ENCODE measurements at regions not wholly inside any gene's neighbourhood (a gene's known extent, or its start where the extent isn't known, plus 50 kb on each side); places are given as distances from the start of the nearest gene placed in this dataset.

- DNase-seq (ENCODE audit: extremely low spot score) = no peak
- TF ChIP-seq SP1 (IDR thresholded peaks at IDR 0.05) (no peak), SUZ12 (IDR thresholded peaks at IDR 0.05) (no peak), FOXM1 (IDR thresholded peaks at IDR 0.05; ENCODE audit: borderline replicate concordance) (no peak), ARNT (IDR thresholded peaks at IDR 0.05) (no peak), FOXA1 (IDR thresholded peaks at IDR 0.05) (no peak), PKNOX1 (IDR thresholded peaks at IDR 0.05) (no peak), ELF4 (IDR thresholded peaks at IDR 0.05) (no peak), NFRKB (IDR thresholded peaks at IDR 0.05) (no peak), L3MBTL2 (conservative IDR thresholded peaks at IDR 0.05) (no peak)
- POLR2A ChIA-PET = no interaction called here
- CTCF ChIA-PET = no interaction called here
These were observed 383.0 kb upstream of the GATB start for GRCh38 chr4:152143806-152144205.

- POLR2A ChIA-PET = no interaction called here
- DNase-seq (ENCODE audit: extremely low spot score) = no peak
- TF ChIP-seq ELF4 (IDR thresholded peaks at IDR 0.05) = no peak
- no peak for TF ChIP-seq PKNOX1 (IDR thresholded peaks at IDR 0.05)
- TF ChIP-seq FOXK2 (IDR thresholded peaks at IDR 0.05) = no peak
- no peak for TF ChIP-seq TARDBP (IDR thresholded peaks at IDR 0.05)
- no peak for TF ChIP-seq ARNT (IDR thresholded peaks at IDR 0.05)
- TF ChIP-seq SUZ12 (IDR thresholded peaks at IDR 0.05) = no peak
- no peak for TF ChIP-seq FOXM1 (IDR thresholded peaks at IDR 0.05; ENCODE audit: borderline replicate concordance)
- TF ChIP-seq BHLHE40 (IDR thresholded peaks at IDR 0.05; ENCODE audit: borderline replicate concordance) = no peak
- TF ChIP-seq HDGF (IDR thresholded peaks at IDR 0.05; ENCODE audit: borderline replicate concordance) = no peak
- TF ChIP-seq SP1 (IDR thresholded peaks at IDR 0.05) = no peak
- TF ChIP-seq CTBP1 (IDR thresholded peaks at IDR 0.05; ENCODE audit: borderline replicate concordance) = no peak
- no peak for TF ChIP-seq NFRKB (IDR thresholded peaks at IDR 0.05)
- TF ChIP-seq L3MBTL2 (conservative IDR thresholded peaks at IDR 0.05) = no peak
- no peak for TF ChIP-seq FOXA1 (IDR thresholded peaks at IDR 0.05)
- CTCF ChIA-PET = no interaction called here
These were observed 377.6 kb upstream of the GATB start for GRCh38 chr4:152138451-152138850.

- no peak for DNase-seq (ENCODE audit: extremely low spot score)
- POLR2A ChIA-PET = no interaction called here
- TF ChIP-seq BHLHE40 (IDR thresholded peaks at IDR 0.05; ENCODE audit: borderline replicate concordance) = no peak
- no peak for TF ChIP-seq SUZ12 (IDR thresholded peaks at IDR 0.05)
- no peak for TF ChIP-seq ZNF384 (IDR thresholded peaks at IDR 0.05)
- no peak for TF ChIP-seq SP1 (IDR thresholded peaks at IDR 0.05)
- TF ChIP-seq NFRKB (IDR thresholded peaks at IDR 0.05) = no peak
- no peak for TF ChIP-seq ARNT (IDR thresholded peaks at IDR 0.05)
- TF ChIP-seq CTBP1 (IDR thresholded peaks at IDR 0.05; ENCODE audit: borderline replicate concordance) = no peak
- CTCF ChIA-PET = no interaction called here
These were observed 372.0 kb upstream of the GATB start for GRCh38 chr4:152132776-152133175.

- no peak for TF ChIP-seq PKNOX1 (IDR thresholded peaks at IDR 0.05)
- no peak for TF ChIP-seq SP1 (IDR thresholded peaks at IDR 0.05)
- no peak for TF ChIP-seq CTBP1 (IDR thresholded peaks at IDR 0.05; ENCODE audit: borderline replicate concordance)
- TF ChIP-seq ELF4 (IDR thresholded peaks at IDR 0.05) = no peak
- no peak for TF ChIP-seq FOXA1 (IDR thresholded peaks at IDR 0.05)
- no peak for TF ChIP-seq TARDBP (IDR thresholded peaks at IDR 0.05)
- no peak for TF ChIP-seq NFRKB (IDR thresholded peaks at IDR 0.05)
- no peak for TF ChIP-seq SUZ12 (IDR thresholded peaks at IDR 0.05)
- no peak for TF ChIP-seq ARNT (IDR thresholded peaks at IDR 0.05)
- no peak for TF ChIP-seq BHLHE40 (IDR thresholded peaks at IDR 0.05; ENCODE audit: borderline replicate concordance)
- TF ChIP-seq ZNF384 (IDR thresholded peaks at IDR 0.05) = no peak
- no peak for TF ChIP-seq L3MBTL2 (conservative IDR thresholded peaks at IDR 0.05)
- TF ChIP-seq FOXM1 (IDR thresholded peaks at IDR 0.05; ENCODE audit: borderline replicate concordance) = no peak
- TF ChIP-seq HDGF (IDR thresholded peaks at IDR 0.05; ENCODE audit: borderline replicate concordance) = no peak
- no peak for TF ChIP-seq FOXK2 (IDR thresholded peaks at IDR 0.05)
- TF ChIP-seq LEF1 (IDR thresholded peaks at IDR 0.05; ENCODE audit: borderline replicate concordance) = no peak
- no peak for DNase-seq (ENCODE audit: extremely low spot score)
- ChIA-PET POLR2A (no interaction called here), CTCF (no interaction called here)
These were observed 367.5 kb upstream of the GATB start for GRCh38 chr4:152128356-152128755.

- no peak for TF ChIP-seq NFRKB (IDR thresholded peaks at IDR 0.05)
- no peak for TF ChIP-seq PKNOX1 (IDR thresholded peaks at IDR 0.05)
- no peak for TF ChIP-seq FOXM1 (IDR thresholded peaks at IDR 0.05; ENCODE audit: borderline replicate concordance)
- TF ChIP-seq TARDBP (IDR thresholded peaks at IDR 0.05) = no peak
- no peak for TF ChIP-seq SP1 (IDR thresholded peaks at IDR 0.05)
- TF ChIP-seq FOXA1 (IDR thresholded peaks at IDR 0.05) = no peak
- no peak for TF ChIP-seq BHLHE40 (IDR thresholded peaks at IDR 0.05; ENCODE audit: borderline replicate concordance)
- TF ChIP-seq ELF4 (IDR thresholded peaks at IDR 0.05) = no peak
- TF ChIP-seq HDGF (IDR thresholded peaks at IDR 0.05; ENCODE audit: borderline replicate concordance) = no peak
- no peak for TF ChIP-seq CTBP1 (IDR thresholded peaks at IDR 0.05; ENCODE audit: borderline replicate concordance)
- no peak for TF ChIP-seq SUZ12 (IDR thresholded peaks at IDR 0.05)
- TF ChIP-seq ZNF384 (IDR thresholded peaks at IDR 0.05) = no peak
- TF ChIP-seq L3MBTL2 (conservative IDR thresholded peaks at IDR 0.05) = no peak
- no peak for TF ChIP-seq FOXK2 (IDR thresholded peaks at IDR 0.05)
- TF ChIP-seq LEF1 (IDR thresholded peaks at IDR 0.05; ENCODE audit: borderline replicate concordance) = no peak
- no peak for TF ChIP-seq ARNT (IDR thresholded peaks at IDR 0.05)
- ChIA-PET CTCF (no interaction called here), POLR2A (no interaction called here)
- no peak for DNase-seq (ENCODE audit: extremely low spot score)
These were observed 365.4 kb upstream of the GATB start for GRCh38 chr4:152126238-152126637.
